Astrocyte (in vitro differentiated cells and primary cell): ENCODE measurements at regions not wholly inside any gene's neighbourhood (a gene's known extent, or its start where the extent isn't known, plus 50 kb on each side); places are given as distances from the start of the nearest gene placed in this dataset.

Experiments
- DNase-seq: peaks from one replicate; pipeline ENCODE4 v3.0.0-alpha.2; 2010; ENCODE audit warnings: low read depth
- FAIRE-seq: peaks from 2 replicates; lab custom pipeline; 2011; peaks lifted over from hg19 to GRCh38; lab: Jason Lieb, UNC
- H2AFZ ChIP-seq: 2 replicates; pipeline ENCODE4 v1.6.0; 2012; ENCODE audit warnings: low read depth, low read length, inconsistent platforms
- H3K27ac ChIP-seq: 2 replicates; pipeline ENCODE4 v1.5.1; 2011; ENCODE audit warnings: low read depth, low read length, inconsistent platforms
- H3K27me3 ChIP-seq: 2 replicates; pipeline ENCODE4 v1.6.0; 2011; ENCODE audit warnings: low read length, inconsistent platforms; ENCODE audit not compliant: insufficient read depth
- H3K36me3 ChIP-seq: 2 replicates; pipeline ENCODE4 v1.5.1; 2011; ENCODE audit warnings: low read length, inconsistent platforms; ENCODE audit not compliant: insufficient read depth
- H3K4me1 ChIP-seq: 2 replicates; pipeline ENCODE4 v1.5.1; 2011; ENCODE audit warnings: low read length, inconsistent platforms; ENCODE audit not compliant: insufficient read depth
- H3K4me2 ChIP-seq: 2 replicates; pipeline ENCODE4 v1.6.0; 2012; ENCODE audit warnings: low read length, inconsistent platforms
- H3K4me3 ChIP-seq: 2 replicates; pipeline ENCODE4 v1.5.1; 2011; ENCODE audit warnings: low read depth, mild to moderate bottlenecking, low read length, inconsistent platforms; ENCODE audit not compliant: insufficient read depth
- H3K79me2 ChIP-seq: 2 replicates; pipeline ENCODE4 v1.6.0; 2012; ENCODE audit warnings: mild to moderate bottlenecking, low read length, inconsistent platforms; ENCODE audit not compliant: insufficient read depth
- H3K9ac ChIP-seq: 2 replicates; pipeline ENCODE4 v1.6.0; 2012; ENCODE audit warnings: mild to moderate bottlenecking, low read length, inconsistent platforms
- H3K9me3 ChIP-seq: 2 replicates; pipeline ENCODE4 v1.5.1; 2012; ENCODE audit warnings: low read depth, mild to moderate bottlenecking, low read length, inconsistent platforms; ENCODE audit not compliant: insufficient read depth
- H4K20me1 ChIP-seq: 2 replicates; pipeline ENCODE4 v1.6.0; 2012; ENCODE audit warnings: low read length, inconsistent platforms; ENCODE audit not compliant: insufficient read depth
- H3K27ac Mint-ChIP-seq: one replicate; pipeline ENCODE4 v1.8.0; 2021; ENCODE audit warnings: mild to moderate bottlenecking, mixed read lengths; ENCODE audit not compliant: unreplicated experiment
- H3K27me3 Mint-ChIP-seq: one replicate; pipeline ENCODE4 v1.8.0; 2021; ENCODE audit warnings: low read depth, mixed read lengths; ENCODE audit not compliant: unreplicated experiment
- H3K36me3 Mint-ChIP-seq: one replicate; pipeline ENCODE4 v1.8.0; 2021; ENCODE audit warnings: low read depth, mixed read lengths; ENCODE audit not compliant: unreplicated experiment
- H3K4me1 Mint-ChIP-seq: one replicate; pipeline ENCODE4 v1.8.0; 2021; ENCODE audit warnings: low read depth, mixed read lengths; ENCODE audit not compliant: unreplicated experiment
- H3K4me3 Mint-ChIP-seq: one replicate; pipeline ENCODE4 v1.8.0; 2021; ENCODE audit warnings: mild to moderate bottlenecking, moderate library complexity, mixed read lengths; ENCODE audit not compliant: unreplicated experiment
- H3K9me3 Mint-ChIP-seq: one replicate; pipeline ENCODE4 v1.8.0; 2021; ENCODE audit warnings: mild to moderate bottlenecking, mixed read lengths; ENCODE audit not compliant: unreplicated experiment
- CTCF ChIP-seq: IDR thresholded peaks from 2 replicates; pipeline ENCODE4 v1.5.1; 2011; ENCODE audit warnings: low read depth, mild to moderate bottlenecking, inconsistent platforms, low read length, moderate library complexity; ENCODE audit not compliant: insufficient read depth
- EZH2 ChIP-seq: IDR thresholded peaks from 2 replicates; pipeline ENCODE4 v1.6.1; 2012; ENCODE audit warnings: mild to moderate bottlenecking, low read length, inconsistent platforms; ENCODE audit not compliant: insufficient read depth

DNA sequence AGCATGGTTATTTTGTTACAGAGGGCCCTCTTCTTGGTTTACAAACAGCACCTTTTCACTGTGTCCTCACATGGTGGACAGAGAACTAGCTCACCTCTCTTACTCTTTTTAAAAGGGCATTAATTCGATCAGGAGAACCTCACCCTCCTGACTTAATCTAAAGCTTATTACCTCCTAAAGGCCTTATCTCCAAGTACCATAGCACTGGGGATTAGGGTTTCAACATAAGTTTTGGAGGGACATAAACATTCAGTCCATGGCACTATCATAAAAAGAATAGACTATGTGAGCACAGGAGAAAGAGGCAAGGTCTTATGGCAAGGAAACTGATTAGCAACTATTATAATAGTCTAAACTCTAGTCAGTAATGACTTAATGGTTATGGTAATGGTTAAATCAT lies 736.2 kb upstream of the ADGRB3 start:
- Mint-ChIP-seq H3K4me3 (no peak overlapping the region), H3K27ac (no peak overlapping the region), H3K9me3 (no peaks in the 10 kb centered on the region), H3K36me3 (no peaks in the 10 kb centered on the region), H3K4me1 (no peaks in the 10 kb centered on the region), H3K27me3 (no peaks in the 10 kb centered on the region)
- TF ChIP-seq CTCF (no peak), EZH2 (no peak)
- FAIRE-seq = no peak
- DNase-seq = no peak
- Histone ChIP-seq H3K79me2 (no peaks in the 10 kb centered on the region), H3K27ac (no peak overlapping the region), H3K9me3 (no peaks in the 10 kb centered on the region), H4K20me1 (no peaks in the 10 kb centered on the region), H3K27me3 (no peaks in the 10 kb centered on the region), H3K9ac (no peak overlapping the region), H3K36me3 (no peaks in the 10 kb centered on the region), H2AFZ (no peak overlapping the region), H3K4me1 (no peaks in the 10 kb centered on the region), H3K4me2 (no peak overlapping the region), H3K4me3 (no peak overlapping the region)

GRCh38 chr6:67897998-67898607 lies 737.0 kb upstream of the ADGRB3 start:
- no peaks in the 10 kb centered on the region for H3K9me3 Mint-ChIP-seq
- DNase-seq (no peak), FAIRE-seq (no peak)
- Histone ChIP-seq H2AFZ (no peak overlapping the region), H3K4me2 (no peak overlapping the region), H3K9me3 (no peaks in the 10 kb centered on the region), H3K27me3 (no peaks in the 10 kb centered on the region), H3K9ac (no peak overlapping the region), H3K4me3 (no peak overlapping the region), H3K27ac (no peak overlapping the region), H4K20me1 (no peaks in the 10 kb centered on the region), H3K79me2 (no peaks in the 10 kb centered on the region), H3K4me1 (no peaks in the 10 kb centered on the region), H3K36me3 (no peaks in the 10 kb centered on the region)
- no peaks in the 10 kb centered on the region for H3K36me3 Mint-ChIP-seq
- no peaks in the 10 kb centered on the region for H3K27me3 Mint-ChIP-seq
- no peak overlapping the region for H3K27ac Mint-ChIP-seq
- no peaks in the 10 kb centered on the region for H3K4me1 Mint-ChIP-seq
- no peak overlapping the region for H3K4me3 Mint-ChIP-seq
- TF ChIP-seq EZH2 (no peak), CTCF (no peak)

- FAIRE-seq = no peak
- H3K36me3 ChIP-seq = no peaks in the 10 kb centered on the region
- no peaks in the 10 kb centered on the region for H3K4me1 ChIP-seq
- Mint-ChIP-seq H3K4me1 (no peaks in the 10 kb centered on the region), H3K9me3 (peaks cover 2% of the 10 kb centered on the region), H3K27ac (no peak overlapping the region), H3K27me3 (no peaks in the 10 kb centered on the region), H3K36me3 (no peaks in the 10 kb centered on the region), H3K4me3 (no peak overlapping the region)
- H3K79me2 ChIP-seq = no peaks in the 10 kb centered on the region
- no peak overlapping the region for H3K4me2 ChIP-seq
- H3K4me3 ChIP-seq = no peak overlapping the region
- no peaks in the 10 kb centered on the region for H3K27me3 ChIP-seq
- H3K9me3 ChIP-seq = no peaks in the 10 kb centered on the region
- no peak overlapping the region for H3K27ac ChIP-seq
- no peak overlapping the region for H3K9ac ChIP-seq
- H4K20me1 ChIP-seq = no peaks in the 10 kb centered on the region
- TF ChIP-seq EZH2 = no peak
- no peak for TF ChIP-seq CTCF
- no peak overlapping the region for H2AFZ ChIP-seq
- no peak for DNase-seq
These were observed 738.6 kb upstream of the ADGRB3 start for GRCh38 chr6:67896476-67896875.
